ENCODE measurements at regions not wholly inside any gene's neighbourhood (a gene's known extent, or its start where the extent isn't known, plus 50 kb on each side); places are given as distances from the start of the nearest gene placed in this dataset.
"Not testable (repeated sequence)": the region's sequence is repeated elsewhere in the genome, so short reads cannot be mapped to it uniquely, and the experiment has no call there.

DNA sequence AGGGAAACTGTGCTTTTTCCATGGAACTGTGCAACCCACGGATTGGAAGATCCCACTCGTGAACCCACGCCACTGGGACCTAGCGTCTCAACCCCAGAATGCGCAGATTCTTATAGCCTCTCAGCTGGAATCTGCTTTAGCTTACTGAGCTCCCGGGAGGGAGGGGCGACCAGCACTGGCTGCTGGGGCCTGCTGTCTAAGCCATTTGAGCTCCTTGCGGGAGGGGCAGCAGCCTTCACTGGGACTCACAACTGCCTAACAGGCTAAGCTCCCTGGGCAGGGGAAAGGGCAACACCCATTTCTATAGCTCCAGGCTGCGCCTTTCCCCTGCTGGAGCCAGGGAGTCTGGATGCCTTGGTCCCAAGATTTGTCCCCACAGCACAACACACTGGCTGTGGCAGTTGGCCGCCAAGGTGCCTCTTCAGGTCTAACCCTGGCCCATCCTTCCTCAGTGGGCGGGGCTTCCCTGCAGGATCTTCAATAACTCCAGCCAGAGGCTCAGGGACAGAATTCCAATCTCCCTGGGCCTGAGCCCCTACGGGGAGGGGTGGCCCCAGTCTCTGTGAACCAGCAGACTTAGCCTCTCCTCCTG lies 451.7 kb upstream of the PITX2 start:
- Mint-ChIP-seq H3K9me3 (peaks cover 28% of the 10 kb centered on the region), H3K27ac (no peak overlapping the region), H3K4me1 (no peaks in the 10 kb centered on the region), H3K27me3 (ENCODE audit: low read depth) (no peaks in the 10 kb centered on the region), H3K4me3 (no peak overlapping the region), H3K36me3 (ENCODE audit: low read depth) (no peaks in the 10 kb centered on the region)
- TF ChIP-seq, protein P1, sequence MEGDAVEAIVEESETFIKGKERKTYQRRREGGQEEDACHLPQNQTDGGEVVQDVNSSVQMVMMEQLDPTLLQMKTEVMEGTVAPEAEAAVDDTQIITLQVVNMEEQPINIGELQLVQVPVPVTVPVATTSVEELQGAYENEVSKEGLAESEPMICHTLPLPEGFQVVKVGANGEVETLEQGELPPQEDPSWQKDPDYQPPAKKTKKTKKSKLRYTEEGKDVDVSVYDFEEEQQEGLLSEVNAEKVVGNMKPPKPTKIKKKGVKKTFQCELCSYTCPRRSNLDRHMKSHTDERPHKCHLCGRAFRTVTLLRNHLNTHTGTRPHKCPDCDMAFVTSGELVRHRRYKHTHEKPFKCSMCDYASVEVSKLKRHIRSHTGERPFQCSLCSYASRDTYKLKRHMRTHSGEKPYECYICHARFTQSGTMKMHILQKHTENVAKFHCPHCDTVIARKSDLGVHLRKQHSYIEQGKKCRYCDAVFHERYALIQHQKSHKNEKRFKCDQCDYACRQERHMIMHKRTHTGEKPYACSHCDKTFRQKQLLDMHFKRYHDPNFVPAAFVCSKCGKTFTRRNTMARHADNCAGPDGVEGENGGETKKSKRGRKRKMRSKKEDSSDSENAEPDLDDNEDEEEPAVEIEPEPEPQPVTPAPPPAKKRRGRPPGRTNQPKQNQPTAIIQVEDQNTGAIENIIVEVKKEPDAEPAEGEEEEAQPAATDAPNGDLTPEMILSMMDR (IDR thresholded peaks at IDR 0.05; ENCODE audit: unreplicated experiment in 3 of 3) = no peak

DNA sequence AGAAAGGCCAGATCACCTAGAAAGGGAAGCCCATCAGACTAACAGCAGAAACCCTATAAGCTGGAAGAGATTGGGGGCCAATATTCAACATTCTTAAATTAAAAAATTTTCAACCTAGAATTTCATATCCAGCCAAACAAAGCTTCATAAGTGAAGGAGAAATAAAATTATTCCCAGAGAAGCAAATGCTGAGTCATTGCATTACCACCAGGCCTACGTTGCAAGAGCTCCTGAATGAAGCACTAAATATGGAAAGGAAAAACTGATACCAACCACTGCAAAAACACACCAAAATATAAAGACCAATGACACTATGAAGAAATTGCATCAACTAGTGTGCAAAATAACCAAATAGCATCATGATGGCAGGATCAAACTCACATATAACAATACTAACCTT lies 453.4 kb upstream of the PITX2 start:
- H3K36me3 Mint-ChIP-seq (ENCODE audit: low read depth); H3K27ac Mint-ChIP-seq; H3K27me3 Mint-ChIP-seq (ENCODE audit: low read depth); H3K4me1 Mint-ChIP-seq; H3K4me3 Mint-ChIP-seq: not testable (repeated sequence)
- H3K9me3 Mint-ChIP-seq = peaks cover 28% of the 10 kb centered on the region

DNA sequence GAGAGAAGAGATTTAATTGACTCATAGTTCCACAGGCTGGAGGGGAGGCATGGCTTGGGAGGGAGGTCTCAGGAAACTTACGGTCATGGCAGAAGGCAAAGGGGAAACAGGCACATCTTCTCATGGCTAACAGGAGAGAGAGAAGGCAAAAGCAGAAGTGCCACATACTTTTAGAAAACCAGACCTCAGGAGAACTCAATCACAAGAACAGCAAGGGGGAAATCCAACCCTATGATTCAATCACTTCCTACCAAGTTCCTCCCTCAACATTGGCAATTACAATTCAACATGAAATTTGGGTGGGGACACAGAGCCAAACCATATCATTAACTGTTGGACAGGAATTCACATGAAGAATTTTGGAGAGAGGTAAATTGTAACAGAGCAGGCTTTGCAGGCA lies 485.3 kb upstream of the PITX2 start:
- no peaks in the 10 kb centered on the region for H3K36me3 Mint-ChIP-seq (ENCODE audit: low read depth)
- H3K27me3 Mint-ChIP-seq (ENCODE audit: low read depth) = no peaks in the 10 kb centered on the region
- H3K4me1 Mint-ChIP-seq = no peaks in the 10 kb centered on the region
- H3K4me3 Mint-ChIP-seq = no peak overlapping the region
- no peak overlapping the region for H3K27ac Mint-ChIP-seq
- H3K9me3 Mint-ChIP-seq = no peaks in the 10 kb centered on the region
- TF ChIP-seq, protein P1 (IDR thresholded peaks at IDR 0.05; ENCODE audit: unreplicated experiment in 3 of 3) = no peak

DNA sequence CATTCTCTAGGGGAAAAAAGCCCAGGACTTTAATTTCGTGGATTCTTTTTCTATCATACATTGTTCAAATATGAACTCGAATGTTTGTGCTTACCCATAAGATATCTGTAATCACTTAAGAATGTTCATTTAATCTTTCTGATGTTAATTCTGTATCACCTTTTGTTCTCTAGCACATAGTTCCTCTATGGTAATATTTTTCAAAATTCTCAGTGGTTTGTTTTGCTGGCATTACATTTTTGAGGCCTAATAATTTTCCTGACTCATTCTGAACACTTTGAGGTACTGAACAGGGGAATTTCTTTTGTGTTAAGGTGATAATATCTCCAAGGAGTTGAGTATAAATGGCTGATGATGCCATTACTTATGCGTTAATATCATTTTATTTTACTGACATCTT lies 490.7 kb upstream of the PITX2 start:
- H3K4me3 Mint-ChIP-seq = no peak overlapping the region
- no peaks in the 10 kb centered on the region for H3K9me3 Mint-ChIP-seq
- no peak overlapping the region for H3K27ac Mint-ChIP-seq
- H3K36me3 Mint-ChIP-seq (ENCODE audit: low read depth) = no peaks in the 10 kb centered on the region
- TF ChIP-seq, protein P1 (IDR thresholded peaks at IDR 0.05; ENCODE audit: unreplicated experiment in 3 of 3) = no peak
- no peaks in the 10 kb centered on the region for H3K4me1 Mint-ChIP-seq
- H3K27me3 Mint-ChIP-seq (ENCODE audit: low read depth) = no peaks in the 10 kb centered on the region

DNA sequence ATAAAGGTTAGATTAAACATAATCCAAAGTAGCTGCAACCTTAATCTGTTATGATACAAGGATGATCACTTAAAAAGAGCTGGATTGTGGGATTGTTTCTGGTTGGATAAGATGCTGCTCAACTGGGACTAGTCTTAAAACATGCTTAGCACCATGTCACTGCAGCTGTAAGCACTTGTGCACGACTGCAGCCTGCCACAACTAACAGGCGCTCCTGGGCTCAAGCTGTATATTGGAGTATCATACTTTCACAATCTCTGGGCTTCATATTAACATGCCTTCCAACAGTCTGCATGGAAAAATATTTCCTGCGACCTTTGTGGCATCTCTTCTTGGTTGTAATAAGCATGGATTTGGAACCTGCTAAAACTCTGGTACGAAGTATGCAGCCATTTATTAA lies 493.0 kb upstream of the PITX2 start:
- H3K4me3 Mint-ChIP-seq = no peak overlapping the region
- H3K27ac Mint-ChIP-seq = no peak overlapping the region
- peaks cover 2% of the 10 kb centered on the region for H3K9me3 Mint-ChIP-seq
- TF ChIP-seq, protein P1 (IDR thresholded peaks at IDR 0.05; ENCODE audit: unreplicated experiment in 3 of 3) = no peak
- H3K36me3 Mint-ChIP-seq (ENCODE audit: low read depth) = no peaks in the 10 kb centered on the region
- no peaks in the 10 kb centered on the region for H3K4me1 Mint-ChIP-seq
- no peaks in the 10 kb centered on the region for H3K27me3 Mint-ChIP-seq (ENCODE audit: low read depth)

DNA sequence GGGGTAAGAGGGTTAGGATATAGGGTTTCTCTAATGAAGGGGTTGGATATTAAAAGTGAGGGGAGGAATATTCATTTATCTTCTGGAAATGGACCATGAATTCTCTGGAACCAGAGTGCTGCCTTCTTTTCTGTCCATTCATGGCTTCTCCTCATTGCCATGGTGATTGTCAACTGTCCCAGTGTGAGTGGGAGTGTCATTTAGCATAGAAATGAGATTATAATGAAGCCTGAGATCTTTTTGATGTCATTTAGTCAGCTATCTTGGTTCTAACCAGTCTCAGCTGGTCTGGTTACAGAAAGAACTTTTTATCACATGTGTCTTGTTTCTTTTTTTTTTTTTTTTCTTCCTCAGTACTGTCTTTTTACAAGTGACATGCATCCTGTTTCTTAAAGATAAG lies 497.3 kb upstream of the PITX2 start:
- peaks cover 5% of the 10 kb centered on the region for H3K9me3 Mint-ChIP-seq
- no peaks in the 10 kb centered on the region for H3K36me3 Mint-ChIP-seq (ENCODE audit: low read depth)
- TF ChIP-seq, protein P1 (IDR thresholded peaks at IDR 0.05; ENCODE audit: unreplicated experiment in 3 of 3) = no peak
- no peaks in the 10 kb centered on the region for H3K27me3 Mint-ChIP-seq (ENCODE audit: low read depth)
- H3K27ac Mint-ChIP-seq = no peak overlapping the region
- H3K4me1 Mint-ChIP-seq = no peaks in the 10 kb centered on the region
- H3K4me3 Mint-ChIP-seq = no peak overlapping the region
